HEK293T (cell line): ENCODE measurements at regions not wholly inside any gene's neighbourhood (a gene's known extent, or its start where the extent isn't known, plus 50 kb on each side); places are given as distances from the start of the nearest gene placed in this dataset.

Experiments
- BHLHE40 ChIP-seq: fragments of 450-650 bp; IDR thresholded peaks from 2 replicates; pipeline ENCODE4 v1.6.1; 2016; ENCODE audit warnings: mild to moderate bottlenecking, moderate library complexity, borderline replicate concordance
- HDGF ChIP-seq: fragments of 450-650 bp; IDR thresholded peaks from 2 replicates; pipeline ENCODE4 v1.6.1; 2017; ENCODE audit warnings: antibody characterized with exemption, borderline replicate concordance
- NFRKB ChIP-seq: fragments of 450-650 bp; IDR thresholded peaks from 2 replicates; pipeline ENCODE4 v1.6.1; 2016; ENCODE audit warnings: mild to moderate bottlenecking, moderate library complexity
- SUZ12 ChIP-seq: fragments of 450-650 bp; IDR thresholded peaks from 2 replicates; pipeline ENCODE4 v1.6.1; 2016; ENCODE audit warnings: mild to moderate bottlenecking

GRCh38 chr10:64112701-64113355 is 591.6 kb downstream of the REEP3 start:
- no peak for TF ChIP-seq BHLHE40
- no peak for TF ChIP-seq SUZ12
- TF ChIP-seq NFRKB, result no peak
- TF ChIP-seq HDGF, result no peak
